AG04450 (cell line): ENCODE measurements at regions not wholly inside any gene's neighbourhood (a gene's known extent, or its start where the extent isn't known, plus 50 kb on each side); places are given as distances from the start of the nearest gene placed in this dataset.

Source experiments
- CTCF ChIA-PET: fragments of 300-600, 350-600 bp; formaldehyde crosslinking; extraction: SDS; loops from one replicate; lab custom pipeline; 2022; ENCODE audit warnings: antibody characterized with exemption, inconsistent platforms; lab: Charles Lee
- POLR2A ChIA-PET: fragments of 350-600 bp; formaldehyde crosslinking; extraction: SDS; loops from one replicate; lab custom pipeline; 2021; ENCODE audit warnings: antibody characterized with exemption, inconsistent platforms; lab: Yijun Ruan, JAX
- DNase-seq: peaks from one replicate; pipeline ENCODE4 v3.0.0-alpha.2; 2011; ENCODE audit warnings: low read depth, low spot score
- H3K27ac ChIP-seq: one replicate; pipeline ENCODE4 v1.5.1; 2012; ENCODE audit warnings: low read depth, low read length, control low read depth
- H3K27me3 ChIP-seq: one replicate; pipeline ENCODE4 v1.6.0; 2012; ENCODE audit warnings: low read length; ENCODE audit not compliant: control insufficient read depth, insufficient read depth
- H3K4me3 ChIP-seq: 2 replicates; pipeline ENCODE4 v1.5.1; 2011; ENCODE audit warnings: mild to moderate bottlenecking, low read depth, low read length, control low read depth
- H3K9me3 ChIP-seq: 2 replicates; pipeline ENCODE4 v1.5.1; 2012; ENCODE audit warnings: low read length; ENCODE audit not compliant: control insufficient read depth, insufficient read depth
- TF ChIP-seq, protein P1 (sequence below): IDR thresholded peaks from 2 replicates; pipeline ENCODE4 v1.5.1; 2011; ENCODE audit warnings: low read depth, low read length, control low read depth, inconsistent platforms

DNA sequence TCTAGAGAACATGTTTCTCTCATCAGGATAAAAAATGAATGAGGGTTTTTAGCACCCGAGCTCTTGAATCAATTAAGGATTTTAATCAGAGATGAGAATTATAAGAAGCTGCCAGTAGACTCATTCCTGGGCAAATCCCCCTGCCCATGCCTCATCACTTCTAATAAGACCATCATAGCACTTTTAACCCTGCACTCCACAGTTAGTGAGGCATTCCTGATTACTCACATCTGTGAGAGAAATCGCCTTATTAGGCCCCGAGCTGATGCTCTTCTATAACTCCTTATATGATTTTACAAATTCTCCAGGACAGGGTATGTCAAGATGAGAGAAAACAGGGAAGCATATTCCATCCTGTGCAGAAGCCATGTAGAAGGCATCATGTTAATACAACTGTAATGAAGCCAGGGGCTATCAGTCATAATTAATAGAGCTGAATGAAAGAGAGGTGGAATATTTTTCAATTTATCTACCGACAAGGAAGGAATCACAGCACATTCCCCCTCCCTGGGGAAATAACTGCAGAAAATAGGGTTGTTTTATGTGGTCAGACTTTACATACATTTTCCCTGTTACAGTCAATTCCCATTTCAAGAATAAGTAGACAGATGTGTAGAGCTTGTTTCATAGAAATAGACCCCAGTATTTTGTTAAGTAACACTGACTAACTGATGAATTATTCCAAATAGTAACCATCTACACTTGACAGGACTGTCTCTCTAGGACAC, 272.7 kb downstream of the HHIPL2 start:
- CTCF ChIA-PET, result interaction anchor here (2.8 kb wide), 1 partner anchor 180 kb away, joined by 12 read pairs; no protein-coding TSS in a partner anchor
- Histone ChIP-seq H3K9me3 (peaks cover 5% of the 10 kb centered on the region; the same call in 1 of the 2 replicates), H3K27me3 (no peaks in the 10 kb centered on the region), H3K27ac (no peak overlapping the region), H3K4me3 (no peak overlapping the region)
- TF ChIP-seq, protein P1, sequence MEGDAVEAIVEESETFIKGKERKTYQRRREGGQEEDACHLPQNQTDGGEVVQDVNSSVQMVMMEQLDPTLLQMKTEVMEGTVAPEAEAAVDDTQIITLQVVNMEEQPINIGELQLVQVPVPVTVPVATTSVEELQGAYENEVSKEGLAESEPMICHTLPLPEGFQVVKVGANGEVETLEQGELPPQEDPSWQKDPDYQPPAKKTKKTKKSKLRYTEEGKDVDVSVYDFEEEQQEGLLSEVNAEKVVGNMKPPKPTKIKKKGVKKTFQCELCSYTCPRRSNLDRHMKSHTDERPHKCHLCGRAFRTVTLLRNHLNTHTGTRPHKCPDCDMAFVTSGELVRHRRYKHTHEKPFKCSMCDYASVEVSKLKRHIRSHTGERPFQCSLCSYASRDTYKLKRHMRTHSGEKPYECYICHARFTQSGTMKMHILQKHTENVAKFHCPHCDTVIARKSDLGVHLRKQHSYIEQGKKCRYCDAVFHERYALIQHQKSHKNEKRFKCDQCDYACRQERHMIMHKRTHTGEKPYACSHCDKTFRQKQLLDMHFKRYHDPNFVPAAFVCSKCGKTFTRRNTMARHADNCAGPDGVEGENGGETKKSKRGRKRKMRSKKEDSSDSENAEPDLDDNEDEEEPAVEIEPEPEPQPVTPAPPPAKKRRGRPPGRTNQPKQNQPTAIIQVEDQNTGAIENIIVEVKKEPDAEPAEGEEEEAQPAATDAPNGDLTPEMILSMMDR, result no peak
- POLR2A ChIA-PET, result no interaction called here
- no peak for DNase-seq

DNA sequence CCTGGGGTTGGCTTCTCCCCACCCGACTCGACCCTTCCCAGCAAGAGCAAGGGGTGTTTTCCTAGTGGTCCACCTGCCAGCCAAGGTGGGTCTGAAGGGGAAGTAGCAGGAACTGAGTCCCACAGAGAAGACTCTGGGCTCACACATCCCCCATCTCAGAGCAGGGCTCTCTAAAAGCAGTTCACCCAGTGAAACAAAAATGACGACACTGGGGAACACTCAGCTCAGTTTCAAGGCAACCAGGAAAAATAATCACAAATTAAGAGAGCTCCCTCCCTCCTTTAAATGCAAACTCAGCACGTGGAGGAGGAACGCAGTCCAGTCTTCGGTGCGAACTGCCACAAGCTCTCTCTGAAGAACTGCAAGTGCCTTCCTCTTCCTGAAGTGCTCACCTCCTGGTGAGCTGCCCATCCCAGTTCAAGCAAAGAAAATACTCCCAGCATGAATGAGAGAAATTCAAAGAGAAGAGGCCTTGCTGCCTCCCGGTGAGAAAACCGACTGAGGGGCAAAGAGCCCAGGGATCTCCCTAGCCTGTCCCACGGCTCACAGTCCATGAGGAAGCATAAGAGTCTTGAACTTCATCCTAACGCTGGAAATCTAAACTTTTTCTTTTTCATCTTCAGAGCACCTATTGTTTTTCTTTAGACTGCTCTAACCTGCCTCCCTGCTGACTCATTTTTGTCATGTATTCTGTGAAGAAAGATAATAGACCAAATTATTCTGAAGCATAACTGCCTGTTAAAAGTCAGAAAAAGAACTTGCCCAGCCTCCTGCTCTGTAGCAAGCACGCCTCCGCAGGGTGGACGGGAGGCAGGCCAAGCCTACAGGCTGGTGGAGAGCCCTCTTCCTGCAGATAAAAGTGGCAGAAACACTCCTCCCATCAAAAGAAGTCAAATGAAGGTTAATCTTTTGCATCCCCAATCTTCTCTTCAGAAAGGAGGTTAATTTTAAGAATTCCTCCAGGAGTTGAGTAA, 281.4 kb downstream of the HHIPL2 start:
- Histone ChIP-seq H3K4me3 (no peak overlapping the region), H3K27me3 (no peaks in the 10 kb centered on the region), H3K27ac (no peak overlapping the region), H3K9me3 (no peaks in the 10 kb centered on the region)
- TF ChIP-seq, protein P1, result no peak
- ChIA-PET CTCF (no interaction called here), POLR2A (no interaction called here)
- no peak for DNase-seq

DNA sequence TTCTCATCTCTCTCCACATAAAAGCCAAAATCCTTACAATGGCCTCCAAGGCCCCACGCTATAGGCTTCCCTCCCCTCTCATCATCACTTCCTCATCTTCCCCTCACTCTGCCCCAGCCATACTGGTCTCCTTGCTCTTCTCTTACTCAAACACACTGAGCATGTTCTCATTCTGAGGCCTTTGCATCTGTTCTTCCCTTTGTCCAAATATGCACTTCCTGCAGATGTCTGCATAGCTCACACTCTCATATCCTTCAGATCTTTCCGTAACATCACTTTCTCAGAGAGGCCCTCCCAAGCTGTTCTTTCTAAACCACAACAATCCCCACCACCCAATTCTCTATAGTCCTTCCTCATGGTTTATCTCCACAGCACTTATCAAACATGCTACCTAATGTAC, 284.1 kb downstream of the HHIPL2 start:
- ChIA-PET CTCF (no interaction called here), POLR2A (no interaction called here)
- no peak for DNase-seq
- Histone ChIP-seq H3K27me3 (no peaks in the 10 kb centered on the region), H3K9me3 (no peaks in the 10 kb centered on the region), H3K4me3 (no peak overlapping the region), H3K27ac (no peak overlapping the region)
- TF ChIP-seq, protein P1, result no peak

DNA sequence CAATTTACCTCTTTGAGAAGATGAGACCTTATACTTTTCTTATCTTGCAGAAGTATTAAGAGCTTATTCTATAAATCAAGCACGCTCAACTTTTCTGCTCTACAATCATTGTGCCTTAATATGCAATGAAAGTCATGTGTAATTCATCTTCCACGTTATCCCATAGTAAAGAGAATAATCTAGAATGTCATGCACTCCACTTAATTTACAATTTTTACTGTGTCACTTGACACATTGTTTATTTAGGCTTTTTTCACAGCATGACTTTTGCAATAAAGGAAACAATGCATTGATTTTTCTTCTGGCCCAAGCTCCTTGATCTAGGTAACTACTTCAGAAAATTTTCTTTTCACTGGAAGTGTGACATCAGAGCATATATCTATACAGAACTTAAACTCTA, 290.9 kb downstream of the HHIPL2 start:
- no peak for DNase-seq
- no peaks in the 10 kb centered on the region for H3K27me3 ChIP-seq
- ChIA-PET POLR2A (no interaction called here), CTCF (interaction anchor here (0.6 kb wide), 1 partner anchor 135 kb away, joined by 3 read pairs; no protein-coding TSS in a partner anchor)
- H3K9me3 ChIP-seq, result peaks cover 8% of the 10 kb centered on the region; the same call in 1 of the 2 replicates
- no peak overlapping the region for H3K27ac ChIP-seq
- TF ChIP-seq, protein P1, result no peak
- no peak overlapping the region for H3K4me3 ChIP-seq
